Smooth muscle cell (in vitro differentiated cells): ENCODE measurements at regions not wholly inside any gene's neighbourhood (a gene's known extent, or its start where the extent isn't known, plus 50 kb on each side); places are given as distances from the start of the nearest gene placed in this dataset.

Source experiments
- DNase-seq: peaks from one replicate; lab custom pipeline; 2025; ENCODE audit not compliant: unreplicated experiment; lab: John Stamatoyannopoulos, UW
- H2AFZ ChIP-seq: fragments of 200-600 bp; sonication (generic); 2 replicates; pipeline ENCODE4 v1.6.0; 2016; ENCODE audit warnings: antibody characterized with exemption, low read depth, mild to moderate bottlenecking
- H3F3A ChIP-seq: fragments of 200-600 bp; sonication (generic); 2 replicates; pipeline ENCODE4 v1.6.0; 2017; ENCODE audit warnings: antibody characterized with exemption, low read depth
- H3K27ac ChIP-seq: fragments of 200-600 bp; sonication (generic); 2 replicates; pipeline ENCODE4 v1.5.1; 2016; ENCODE audit warnings: low read depth, mild to moderate bottlenecking
- H3K27me3 ChIP-seq: fragments of 200-600 bp; sonication (generic); 2 replicates; pipeline ENCODE4 v1.6.1; 2016; ENCODE audit warnings: low read depth, mild to moderate bottlenecking
- H3K36me3 ChIP-seq: fragments of 200-600 bp; sonication (generic); 2 replicates; pipeline ENCODE4 v1.5.1; 2016; ENCODE audit warnings: low read depth
- H3K4me1 ChIP-seq: fragments of 200-600 bp; sonication (generic); 2 replicates; pipeline ENCODE4 v1.5.1; 2016; ENCODE audit warnings: low read depth
- H3K4me2 ChIP-seq: fragments of 200-600 bp; sonication (generic); 2 replicates; pipeline ENCODE4 v1.6.0; 2016; ENCODE audit warnings: mild to moderate bottlenecking
- H3K4me3 ChIP-seq: fragments of 200-600 bp; sonication (generic); 2 replicates; pipeline ENCODE4 v1.5.1; 2016; ENCODE audit warnings: mild to moderate bottlenecking
- H3K79me2 ChIP-seq: fragments of 200-600 bp; sonication (generic); 2 replicates; pipeline ENCODE4 v1.6.0; 2016; ENCODE audit warnings: low read depth, mild to moderate bottlenecking
- H3K9ac ChIP-seq: fragments of 200-600 bp; sonication (generic); 2 replicates; pipeline ENCODE4 v1.6.0; 2016; ENCODE audit warnings: low read depth
- H3K9me3 ChIP-seq: fragments of 200-600 bp; sonication (generic); replicated peaks from 2 replicates; pipeline ENCODE4 v1.5.1; 2016; ENCODE audit warnings: low read depth
- H4K20me1 ChIP-seq: fragments of 200-600 bp; sonication (generic); 2 replicates; pipeline ENCODE4 v1.6.0; 2016; ENCODE audit warnings: low read depth
- CTCF ChIP-seq: fragments of 200-600 bp; sonication (generic); IDR thresholded peaks from 2 replicates; pipeline ENCODE4 v1.5.1; 2017; ENCODE audit warnings: borderline replicate concordance, mild to moderate bottlenecking, antibody characterized with exemption; ENCODE audit not compliant: insufficient read depth, poor library complexity, severe bottlenecking
- WGBS: methylation state at CpG from one replicate; pipeline ENCODE4 v1.1.7; 2016; ENCODE audit warnings: low lambda C conversion rate; 5-methylcytosine and 5-hydroxymethylcytosine counted together

- WGBS: 60% methylated on average over 4 of the region's 4 CpGs
- Histone ChIP-seq H3K27me3 (no peaks in the 10 kb centered on the region), H3K27ac (no peak overlapping the region), H3K9ac (no peak overlapping the region), H3K9me3 (no peaks in the 10 kb centered on the region), H3F3A (no peaks in the 10 kb centered on the region), H3K4me3 (no peak overlapping the region), H2AFZ (no peak overlapping the region), H4K20me1 (no peaks in the 10 kb centered on the region), H3K4me1 (no peaks in the 10 kb centered on the region), H3K79me2 (no peaks in the 10 kb centered on the region), H3K4me2 (no peak overlapping the region), H3K36me3 (no peaks in the 10 kb centered on the region)
- no peak for DNase-seq
- TF ChIP-seq CTCF: no peak
These were observed 144.0 kb downstream of the LMO4 start for GRCh38 chr1:87472716-87473115.

DNA sequence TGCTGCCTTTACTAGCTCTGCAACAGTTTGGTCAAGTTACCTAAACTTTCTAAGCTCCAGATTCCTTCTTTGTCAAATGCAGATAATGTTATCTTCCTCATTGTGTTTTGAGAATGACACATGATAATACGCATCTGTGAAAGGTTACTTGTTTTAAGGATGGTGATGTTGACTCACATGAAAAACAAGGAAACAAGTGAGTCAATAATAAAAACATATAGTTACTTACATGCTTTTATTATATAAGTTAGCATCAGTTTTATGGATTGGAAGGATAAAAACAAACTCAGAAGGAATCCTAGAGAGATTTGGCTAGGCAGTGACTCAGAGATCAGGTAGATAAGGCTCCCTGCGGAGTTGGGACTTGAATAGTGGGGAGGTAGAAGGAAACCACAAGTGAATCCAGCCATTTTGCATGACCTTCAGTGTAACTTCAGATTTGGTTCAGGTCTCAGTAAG is 144.6 kb downstream of the LMO4 start:
- no peak for DNase-seq
- WGBS: 46% methylated on average over 2 of the region's 2 CpGs
- H2AFZ ChIP-seq: no peak overlapping the region

DNA sequence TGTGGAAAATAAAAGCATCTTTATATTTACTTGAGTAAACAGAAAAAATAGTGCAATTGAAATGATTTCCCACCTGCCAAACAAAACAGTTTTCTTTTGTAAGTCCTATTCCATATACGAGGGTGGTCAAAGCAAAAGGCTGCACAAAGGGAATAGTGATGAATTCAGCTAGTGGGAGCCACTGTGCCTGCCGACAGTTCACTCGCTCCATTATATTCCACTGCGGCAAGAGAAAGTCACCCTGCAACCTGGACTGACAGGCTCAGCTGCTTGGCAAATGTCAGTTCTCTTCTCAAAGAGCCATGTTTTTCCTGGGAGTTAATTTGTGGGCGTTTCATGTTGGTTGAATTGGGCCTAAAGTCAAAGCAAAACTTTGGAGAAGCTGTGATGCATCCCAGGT is 145.4 kb downstream of the LMO4 start:
- H3K27me3 ChIP-seq: no peaks in the 10 kb centered on the region
- TF ChIP-seq CTCF: no peak
- WGBS: 74% methylated on average over 5 of the region's 5 CpGs
- no peak for DNase-seq
- no peaks in the 10 kb centered on the region for H3F3A ChIP-seq
- no peak overlapping the region for H2AFZ ChIP-seq
- no peak overlapping the region for H3K4me3 ChIP-seq
- no peaks in the 10 kb centered on the region for H3K9me3 ChIP-seq
- no peak overlapping the region for H3K9ac ChIP-seq
- H3K4me2 ChIP-seq: no peak overlapping the region
- no peak overlapping the region for H3K27ac ChIP-seq
- no peaks in the 10 kb centered on the region for H3K4me1 ChIP-seq
- H3K36me3 ChIP-seq: no peaks in the 10 kb centered on the region
- no peaks in the 10 kb centered on the region for H4K20me1 ChIP-seq
- no peaks in the 10 kb centered on the region for H3K79me2 ChIP-seq

More for the DNA sequence above, 144.6 kb downstream of the LMO4 start:
- H3K9ac ChIP-seq: no peak overlapping the region
- no peaks in the 10 kb centered on the region for H3K27me3 ChIP-seq
- no peaks in the 10 kb centered on the region for H3F3A ChIP-seq
- no peaks in the 10 kb centered on the region for H3K36me3 ChIP-seq
- H4K20me1 ChIP-seq: no peaks in the 10 kb centered on the region
- peak overlapping the region; percentile 8 for H3K27ac ChIP-seq
- H3K4me3 ChIP-seq: no peak overlapping the region
- H3K79me2 ChIP-seq: no peaks in the 10 kb centered on the region
- no peak overlapping the region for H3K4me2 ChIP-seq
- no peaks in the 10 kb centered on the region for H3K9me3 ChIP-seq
- no peak for TF ChIP-seq CTCF
- H3K4me1 ChIP-seq: no peaks in the 10 kb centered on the region

GRCh38 chr1:87478231-87478630 is 149.6 kb downstream of the LMO4 start:
- no peak overlapping the region for H2AFZ ChIP-seq
- no peaks in the 10 kb centered on the region for H3K79me2 ChIP-seq
- H3K36me3 ChIP-seq: no peaks in the 10 kb centered on the region
- H3F3A ChIP-seq: no peaks in the 10 kb centered on the region
- TF ChIP-seq CTCF: no peak
- no peak overlapping the region for H3K9ac ChIP-seq
- H3K4me3 ChIP-seq: no peak overlapping the region
- no peaks in the 10 kb centered on the region for H3K4me1 ChIP-seq
- H3K27me3 ChIP-seq: no peaks in the 10 kb centered on the region
- H3K9me3 ChIP-seq: no peaks in the 10 kb centered on the region
- H3K27ac ChIP-seq: no peak overlapping the region
- H3K4me2 ChIP-seq: no peak overlapping the region
- no peak for DNase-seq
- 60% methylated on average over 3 of the region's 3 CpGs for WGBS
- no peaks in the 10 kb centered on the region for H4K20me1 ChIP-seq
